Endothelial cell (in vitro differentiated cells): ENCODE measurements at regions not wholly inside any gene's neighbourhood (a gene's known extent, or its start where the extent isn't known, plus 50 kb on each side); places are given as distances from the start of the nearest gene placed in this dataset.
"Not testable (repeated sequence)": the region's sequence is repeated elsewhere in the genome, so short reads cannot be mapped to it uniquely, and the experiment has no call there.

Source experiments
- DNase-seq: peaks from one replicate; pipeline ENCODE4 v3.0.0; 2021; ENCODE audit warnings: low spot score
- H3K27ac Mint-ChIP-seq: one replicate; pipeline ENCODE4 v1.8.0; 2021; ENCODE audit warnings: mixed read lengths, inconsistent platforms; ENCODE audit not compliant: unreplicated experiment
- H3K27me3 Mint-ChIP-seq: one replicate; pipeline ENCODE4 v1.8.0; 2021; ENCODE audit warnings: mild to moderate bottlenecking, moderate library complexity, mixed read lengths, inconsistent platforms; ENCODE audit not compliant: unreplicated experiment
- H3K36me3 Mint-ChIP-seq: one replicate; pipeline ENCODE4 v1.8.0; 2021; ENCODE audit warnings: mild to moderate bottlenecking, low read depth, mixed read lengths, inconsistent platforms; ENCODE audit not compliant: unreplicated experiment
- H3K4me1 Mint-ChIP-seq: one replicate; pipeline ENCODE4 v1.8.0; 2021; ENCODE audit warnings: mild to moderate bottlenecking, mixed read lengths, inconsistent platforms; ENCODE audit not compliant: unreplicated experiment
- H3K4me3 Mint-ChIP-seq: one replicate; pipeline ENCODE4 v1.8.0; 2021; ENCODE audit warnings: mild to moderate bottlenecking, mixed read lengths, inconsistent platforms; ENCODE audit not compliant: unreplicated experiment
- H3K9me3 Mint-ChIP-seq: one replicate; pipeline ENCODE4 v1.8.0; 2021; ENCODE audit warnings: mixed read lengths, inconsistent platforms; ENCODE audit not compliant: unreplicated experiment
- TF ChIP-seq, protein P1 (sequence below): fragments of 200-600 bp; sonication (generic); IDR thresholded peaks from one replicate; pipeline ENCODE4 v1.5.0; 2021; ENCODE audit warnings: antibody characterized with exemption; ENCODE audit not compliant: unreplicated experiment

DNA sequence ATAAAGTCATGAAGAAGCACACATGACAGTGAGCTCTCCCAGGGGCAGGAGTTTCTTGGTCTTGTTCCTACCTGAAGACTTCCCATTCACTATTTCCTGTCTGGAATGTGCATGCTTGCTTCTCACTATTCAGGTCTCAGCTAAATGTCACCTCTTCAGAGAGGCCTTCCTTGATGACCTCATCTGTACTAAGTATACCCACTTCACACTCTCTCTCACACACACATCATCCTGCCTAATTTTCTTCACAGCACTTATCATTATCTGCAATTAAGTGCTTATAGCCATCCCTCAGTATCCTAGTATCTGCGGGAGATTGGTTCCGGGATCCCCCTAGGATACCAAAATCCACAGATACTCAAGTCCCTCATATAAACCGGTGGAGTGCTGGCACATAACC, 146.4 kb upstream of the IVNS1ABP start:
- H3K9me3 Mint-ChIP-seq = no peaks in the 10 kb centered on the region
- no peaks in the 10 kb centered on the region for H3K36me3 Mint-ChIP-seq
- no peaks in the 10 kb centered on the region for H3K4me1 Mint-ChIP-seq
- TF ChIP-seq, protein P1, sequence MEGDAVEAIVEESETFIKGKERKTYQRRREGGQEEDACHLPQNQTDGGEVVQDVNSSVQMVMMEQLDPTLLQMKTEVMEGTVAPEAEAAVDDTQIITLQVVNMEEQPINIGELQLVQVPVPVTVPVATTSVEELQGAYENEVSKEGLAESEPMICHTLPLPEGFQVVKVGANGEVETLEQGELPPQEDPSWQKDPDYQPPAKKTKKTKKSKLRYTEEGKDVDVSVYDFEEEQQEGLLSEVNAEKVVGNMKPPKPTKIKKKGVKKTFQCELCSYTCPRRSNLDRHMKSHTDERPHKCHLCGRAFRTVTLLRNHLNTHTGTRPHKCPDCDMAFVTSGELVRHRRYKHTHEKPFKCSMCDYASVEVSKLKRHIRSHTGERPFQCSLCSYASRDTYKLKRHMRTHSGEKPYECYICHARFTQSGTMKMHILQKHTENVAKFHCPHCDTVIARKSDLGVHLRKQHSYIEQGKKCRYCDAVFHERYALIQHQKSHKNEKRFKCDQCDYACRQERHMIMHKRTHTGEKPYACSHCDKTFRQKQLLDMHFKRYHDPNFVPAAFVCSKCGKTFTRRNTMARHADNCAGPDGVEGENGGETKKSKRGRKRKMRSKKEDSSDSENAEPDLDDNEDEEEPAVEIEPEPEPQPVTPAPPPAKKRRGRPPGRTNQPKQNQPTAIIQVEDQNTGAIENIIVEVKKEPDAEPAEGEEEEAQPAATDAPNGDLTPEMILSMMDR = no peak
- peaks cover 2% of the 10 kb centered on the region for H3K27me3 Mint-ChIP-seq
- DNase-seq = no peak
- H3K27ac Mint-ChIP-seq = no peak overlapping the region
- no peak overlapping the region for H3K4me3 Mint-ChIP-seq

GRCh38 chr1:185463011-185463410, 146.0 kb upstream of the IVNS1ABP start:
- H3K4me3 Mint-ChIP-seq = no peak overlapping the region

DNA sequence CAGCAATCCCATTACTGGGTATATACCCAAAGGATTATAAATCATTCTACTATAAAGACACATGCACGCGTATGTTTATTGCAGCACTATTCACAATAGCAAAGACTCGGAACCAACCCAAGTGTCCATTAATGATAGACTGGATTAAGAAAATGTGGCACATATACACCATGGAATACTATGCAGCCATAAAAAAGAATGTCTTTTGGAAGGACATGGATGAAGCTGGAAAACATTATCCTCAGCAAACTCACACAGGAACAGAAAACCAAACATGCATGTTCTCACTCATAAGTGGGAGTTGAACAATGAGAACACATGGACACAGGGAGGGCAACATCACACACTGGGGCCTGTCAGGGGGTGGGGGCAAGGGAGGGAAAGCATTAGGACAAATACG, 143.7 kb upstream of the IVNS1ABP start:
- not testable (repeated sequence) for H3K27me3 Mint-ChIP-seq, H3K36me3 Mint-ChIP-seq, H3K27ac Mint-ChIP-seq, H3K4me1 Mint-ChIP-seq, H3K9me3 Mint-ChIP-seq, H3K4me3 Mint-ChIP-seq, DNase-seq

More at GRCh38 chr1:185463011-185463410, 146.0 kb upstream of the IVNS1ABP start:
- DNase-seq = no peak
- H3K36me3 Mint-ChIP-seq = no peaks in the 10 kb centered on the region
- TF ChIP-seq, protein P1 = no peak
- no peaks in the 10 kb centered on the region for H3K9me3 Mint-ChIP-seq
- peaks cover 2% of the 10 kb centered on the region for H3K27me3 Mint-ChIP-seq
- H3K27ac Mint-ChIP-seq = no peak overlapping the region
- H3K4me1 Mint-ChIP-seq = no peaks in the 10 kb centered on the region

- no peaks in the 10 kb centered on the region for H3K9me3 Mint-ChIP-seq
- TF ChIP-seq, protein P1 = no peak
These were observed 142.1 kb upstream of the IVNS1ABP start for GRCh38 chr1:185459141-185459540.

DNA sequence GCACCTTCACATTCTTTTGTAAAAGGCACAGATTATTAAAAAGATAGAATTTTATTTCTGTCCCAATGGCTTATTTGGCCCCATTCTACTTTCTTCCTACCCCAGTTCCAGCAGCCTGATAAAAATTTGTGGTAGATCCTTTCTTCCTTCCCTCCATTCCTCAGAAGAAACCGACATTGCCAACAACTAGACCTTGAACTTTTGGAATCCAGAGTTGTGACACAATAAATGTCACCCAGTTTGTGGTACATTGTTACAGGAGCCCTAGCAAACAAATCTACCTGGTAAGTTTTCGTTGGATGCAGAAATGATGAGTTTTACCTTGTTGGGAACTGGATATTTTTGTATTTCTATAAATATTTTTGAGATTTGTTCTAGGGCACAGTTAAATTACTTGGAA, 141.6 kb upstream of the IVNS1ABP start:
- no peaks in the 10 kb centered on the region for H3K36me3 Mint-ChIP-seq
- peaks cover under 1% of the 10 kb centered on the region for H3K4me1 Mint-ChIP-seq
- H3K27ac Mint-ChIP-seq = no peak overlapping the region
- H3K4me3 Mint-ChIP-seq = no peak overlapping the region
- TF ChIP-seq, protein P1 = no peak
- no peaks in the 10 kb centered on the region for H3K27me3 Mint-ChIP-seq
- no peak for DNase-seq
- no peaks in the 10 kb centered on the region for H3K9me3 Mint-ChIP-seq

More at GRCh38 chr1:185459141-185459540, 142.1 kb upstream of the IVNS1ABP start:
- no peaks in the 10 kb centered on the region for H3K4me1 Mint-ChIP-seq
- no peaks in the 10 kb centered on the region for H3K36me3 Mint-ChIP-seq
- H3K27me3 Mint-ChIP-seq = no peaks in the 10 kb centered on the region
- no peak overlapping the region for H3K27ac Mint-ChIP-seq
- no peak overlapping the region for H3K4me3 Mint-ChIP-seq
- DNase-seq = no peak
